AG09309 (cell line): ENCODE measurements at regions not wholly inside any gene's neighbourhood (a gene's known extent, or its start where the extent isn't known, plus 50 kb on each side); places are given as distances from the start of the nearest gene placed in this dataset.

Source experiments
- DNase-seq: peaks from one replicate; pipeline ENCODE4 v3.0.0-alpha.2; 2010; ENCODE audit warnings: low read depth
- H3K4me3 ChIP-seq: 2 replicates; pipeline ENCODE4 v1.5.1; 2011; ENCODE audit warnings: mild to moderate bottlenecking, low read depth, low read length, moderate library complexity; ENCODE audit not compliant: control insufficient read depth
- TF ChIP-seq, protein P1 (sequence below): IDR thresholded peaks from 2 replicates; pipeline ENCODE4 v1.5.1; 2011; ENCODE audit warnings: mild to moderate bottlenecking, low read depth, low read length, inconsistent platforms; ENCODE audit not compliant: insufficient read depth, control insufficient read depth; ENCODE audit errors: missing control alignments

DNA sequence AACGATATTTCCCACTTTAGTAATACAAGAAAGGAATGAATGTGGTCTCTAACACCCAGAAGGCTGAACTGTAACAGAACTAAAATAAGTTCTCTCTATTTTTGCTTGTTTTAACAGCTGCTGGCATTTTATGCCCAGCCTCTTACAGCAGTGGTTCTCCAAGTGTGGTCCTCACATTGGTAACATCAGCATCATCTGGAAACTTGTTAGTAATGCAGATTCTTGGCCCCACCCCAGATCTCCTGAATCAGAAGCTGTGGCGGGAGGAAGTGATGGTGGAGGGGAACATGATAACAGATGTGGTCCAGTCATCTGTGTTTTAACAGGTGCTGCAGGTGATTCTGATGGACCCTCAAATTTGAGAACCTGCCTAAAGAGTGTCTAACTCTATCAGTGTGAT, 170.1 kb downstream of the TMEM26 start:
- no peak overlapping the region for H3K4me3 ChIP-seq
- DNase-seq = no peak
- TF ChIP-seq, protein P1, sequence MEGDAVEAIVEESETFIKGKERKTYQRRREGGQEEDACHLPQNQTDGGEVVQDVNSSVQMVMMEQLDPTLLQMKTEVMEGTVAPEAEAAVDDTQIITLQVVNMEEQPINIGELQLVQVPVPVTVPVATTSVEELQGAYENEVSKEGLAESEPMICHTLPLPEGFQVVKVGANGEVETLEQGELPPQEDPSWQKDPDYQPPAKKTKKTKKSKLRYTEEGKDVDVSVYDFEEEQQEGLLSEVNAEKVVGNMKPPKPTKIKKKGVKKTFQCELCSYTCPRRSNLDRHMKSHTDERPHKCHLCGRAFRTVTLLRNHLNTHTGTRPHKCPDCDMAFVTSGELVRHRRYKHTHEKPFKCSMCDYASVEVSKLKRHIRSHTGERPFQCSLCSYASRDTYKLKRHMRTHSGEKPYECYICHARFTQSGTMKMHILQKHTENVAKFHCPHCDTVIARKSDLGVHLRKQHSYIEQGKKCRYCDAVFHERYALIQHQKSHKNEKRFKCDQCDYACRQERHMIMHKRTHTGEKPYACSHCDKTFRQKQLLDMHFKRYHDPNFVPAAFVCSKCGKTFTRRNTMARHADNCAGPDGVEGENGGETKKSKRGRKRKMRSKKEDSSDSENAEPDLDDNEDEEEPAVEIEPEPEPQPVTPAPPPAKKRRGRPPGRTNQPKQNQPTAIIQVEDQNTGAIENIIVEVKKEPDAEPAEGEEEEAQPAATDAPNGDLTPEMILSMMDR = no peak

DNA sequence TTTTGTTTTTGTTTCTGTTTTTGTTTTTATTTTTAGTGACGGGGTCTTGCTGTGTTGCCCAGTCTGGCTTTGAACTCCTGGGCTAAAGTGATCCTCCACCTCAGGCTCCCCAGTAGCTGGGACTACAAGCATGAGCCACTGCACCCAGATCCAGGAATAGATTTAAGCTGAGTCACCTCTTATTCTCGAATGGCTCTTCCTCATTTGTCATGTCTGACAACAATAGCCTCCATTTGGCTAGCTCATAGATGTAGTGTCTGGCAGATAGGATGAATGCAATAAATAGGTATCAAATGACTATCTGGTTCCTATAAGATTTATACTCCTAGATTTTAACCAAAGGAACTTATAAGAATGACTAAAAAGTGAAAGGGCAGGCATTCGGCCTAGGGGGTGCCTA, 172.9 kb downstream of the TMEM26 start:
- TF ChIP-seq, protein P1 = no peak
- DNase-seq = no peak
- H3K4me3 ChIP-seq = no peak overlapping the region

- TF ChIP-seq, protein P1 = no peak
- no peak overlapping the region for H3K4me3 ChIP-seq
- no peak for DNase-seq
Observed at GRCh38 chr10:61279400-61279799, 173.8 kb downstream of the TMEM26 start.

DNA sequence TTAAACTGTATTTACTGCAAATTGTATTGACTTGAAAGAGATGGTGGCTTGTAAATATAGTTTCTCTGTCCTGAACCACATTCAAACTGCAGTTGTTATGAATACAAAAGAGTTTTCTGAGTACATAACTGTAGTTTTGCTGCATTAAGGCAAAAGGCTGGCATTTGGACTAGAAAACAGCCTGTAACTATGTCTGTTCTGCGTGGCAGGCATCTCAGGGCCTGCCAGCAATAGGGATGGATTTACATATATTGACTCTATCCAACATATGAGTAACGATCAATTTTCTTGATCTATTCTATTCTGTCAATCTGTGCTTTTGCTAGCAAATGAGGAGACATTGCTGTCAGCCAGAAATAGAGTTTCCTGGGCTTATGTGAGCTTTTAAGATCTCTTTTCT, 174.6 kb downstream of the TMEM26 start:
- H3K4me3 ChIP-seq = no peak overlapping the region
- TF ChIP-seq, protein P1 = no peak
- no peak for DNase-seq

DNA sequence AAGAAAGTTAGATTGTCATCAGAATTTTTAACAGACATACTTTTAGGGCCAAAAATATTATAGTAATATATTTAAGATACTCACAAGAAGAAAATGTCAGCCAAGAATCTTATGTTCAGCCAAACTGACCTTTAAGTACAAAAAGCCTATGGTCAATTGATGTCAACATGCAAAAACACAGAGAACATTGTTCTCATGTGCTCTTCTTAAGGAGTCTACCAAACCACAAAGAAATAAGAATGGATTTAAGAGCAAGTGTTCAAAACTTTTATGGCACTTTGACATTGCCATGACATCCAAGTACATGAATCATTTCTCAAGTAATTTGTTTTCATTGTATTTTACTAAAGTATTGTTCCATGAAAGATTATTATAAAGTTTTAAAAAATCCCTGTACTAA, 180.4 kb downstream of the TMEM26 start:
- no peak for DNase-seq
- no peak overlapping the region for H3K4me3 ChIP-seq
- TF ChIP-seq, protein P1 = no peak

- H3K4me3 ChIP-seq = no peak overlapping the region
- peak; percentile 71 for DNase-seq
- TF ChIP-seq, protein P1 = peak; percentile 45
Observed at GRCh38 chr10:61271127-61271780, 181.9 kb downstream of the TMEM26 start.
